ENCODE measurements at regions not wholly inside any gene's neighbourhood (a gene's known extent, or its start where the extent isn't known, plus 50 kb on each side); places are given as distances from the start of the nearest gene placed in this dataset.

GRCh38 chr2:228417526-228417925, 236.0 kb upstream of the SPHKAP start:
- TF ChIP-seq CTCF (IDR thresholded peaks at IDR 0.05), result no peak
- no peak for TF ChIP-seq POLR2AphosphoS5 (IDR thresholded peaks at IDR 0.05)
- no peak for TF ChIP-seq POLR2A (IDR thresholded peaks at IDR 0.05)
- TF ChIP-seq EP300 (IDR thresholded peaks at IDR 0.05), result no peak
